Left ventricle myocardium inferior (tissue), 1 donor: ENCODE measurements at regions not wholly inside any gene's neighbourhood (a gene's known extent, or its start where the extent isn't known, plus 50 kb on each side); places are given as distances from the start of the nearest gene placed in this dataset.

ENCODE experiments used
- DNase-seq: peaks from one replicate; pipeline ENCODE4 v3.0.0-alpha.2; 2020
- H3K27ac ChIP-seq: fragments of 200-600 bp; replicated peaks from 2 replicates; pipeline ENCODE4 v1.8.0; 2021
- H3K27me3 ChIP-seq: fragments of 200-600 bp; 2 replicates; pipeline ENCODE4 v1.8.0; 2021; ENCODE audit warnings: low read depth
- H3K36me3 ChIP-seq: fragments of 200-600 bp; 2 replicates; pipeline ENCODE4 v1.8.0; 2021
- H3K4me1 ChIP-seq: fragments of 200-600 bp; 2 replicates; pipeline ENCODE4 v1.8.0; 2021
- H3K4me3 ChIP-seq: fragments of 200-600 bp; 2 replicates; pipeline ENCODE4 v1.8.0; 2021; ENCODE audit warnings: mild to moderate bottlenecking, moderate library complexity
- H3K9me3 ChIP-seq: fragments of 200-600 bp; replicated peaks from 2 replicates; pipeline ENCODE4 v1.8.0; 2021
- CTCF ChIP-seq: fragments of 200-600 bp; IDR thresholded peaks from 2 replicates; pipeline ENCODE4 v1.8.0; 2021; ENCODE audit warnings: antibody characterized with exemption, mild to moderate bottlenecking, borderline replicate concordance
- intact Hi-C: fragments of 100-400 bp; cut with micrococcal nuclease; formaldehyde crosslinking; loops from one replicate; pipeline ENCODE4 v1.11.0; 2022
- donor health status: DM: no; HTN: yes; CAD: no; lungs with severe emphysema.

- no peak for TF ChIP-seq CTCF
- Histone ChIP-seq H3K36me3 (no peaks in the 10 kb centered on the region), H3K4me3 (no peak overlapping the region), H3K9me3 (no peaks in the 10 kb centered on the region), H3K27ac (no peak overlapping the region), H3K27me3 (no peaks in the 10 kb centered on the region), H3K4me1 (no peaks in the 10 kb centered on the region)
- intact Hi-C loops, result no loop called here
- DNase-seq, result no peak
These were observed 117.2 kb downstream of the ZIC5 start for GRCh38 chr13:99854366-99854765.

- H3K4me3 ChIP-seq, result no peak overlapping the region
- DNase-seq, result no peak
- TF ChIP-seq CTCF, result no peak
- no peaks in the 10 kb centered on the region for H3K36me3 ChIP-seq
- no peaks in the 10 kb centered on the region for H3K27me3 ChIP-seq
- intact Hi-C loops, result no loop called here
- H3K27ac ChIP-seq, result no peak overlapping the region
- H3K9me3 ChIP-seq, result no peaks in the 10 kb centered on the region
- H3K4me1 ChIP-seq, result no peaks in the 10 kb centered on the region
These were observed 124.2 kb downstream of the ZIC5 start for GRCh38 chr13:99847318-99847750.

GRCh38 chr13:99845161-99845874 lies 126.2 kb downstream of the ZIC5 start:
- Histone ChIP-seq H3K27ac (no peak overlapping the region), H3K4me1 (no peaks in the 10 kb centered on the region), H3K27me3 (no peaks in the 10 kb centered on the region), H3K36me3 (no peaks in the 10 kb centered on the region), H3K4me3 (no peak overlapping the region), H3K9me3 (no peaks in the 10 kb centered on the region)
- intact Hi-C loops, result no loop called here
- no peak for TF ChIP-seq CTCF
- DNase-seq, result no peak

- H3K9me3 ChIP-seq, result no peaks in the 10 kb centered on the region
- no peak overlapping the region for H3K4me3 ChIP-seq
- no peak overlapping the region for H3K27ac ChIP-seq
- no peak for TF ChIP-seq CTCF
- no peaks in the 10 kb centered on the region for H3K27me3 ChIP-seq
- no peak for DNase-seq
- no peaks in the 10 kb centered on the region for H3K36me3 ChIP-seq
- H3K4me1 ChIP-seq, result no peaks in the 10 kb centered on the region
- intact Hi-C loops, result no loop called here
These were observed 127.1 kb downstream of the ZIC5 start for GRCh38 chr13:99844421-99844820.

GRCh38 chr13:99843872-99844271 lies 127.7 kb downstream of the ZIC5 start:
- Histone ChIP-seq H3K4me3 (no peak overlapping the region), H3K9me3 (no peaks in the 10 kb centered on the region), H3K27me3 (no peaks in the 10 kb centered on the region), H3K4me1 (no peaks in the 10 kb centered on the region), H3K36me3 (no peaks in the 10 kb centered on the region), H3K27ac (no peak overlapping the region)
- no peak for DNase-seq
- no peak for TF ChIP-seq CTCF
- intact Hi-C loops, result no loop called here

GRCh38 chr13:99842405-99842804 lies 129.2 kb downstream of the ZIC5 start:
- Histone ChIP-seq H3K4me3 (no peak overlapping the region), H3K4me1 (no peaks in the 10 kb centered on the region), H3K27me3 (no peaks in the 10 kb centered on the region), H3K9me3 (no peaks in the 10 kb centered on the region), H3K27ac (no peak overlapping the region), H3K36me3 (no peaks in the 10 kb centered on the region)
- intact Hi-C loops, result no loop called here
- no peak for TF ChIP-seq CTCF
- no peak for DNase-seq
